ENCODE measurements at regions not wholly inside any gene's neighbourhood (a gene's known extent, or its start where the extent isn't known, plus 50 kb on each side); places are given as distances from the start of the nearest gene placed in this dataset.

DNA sequence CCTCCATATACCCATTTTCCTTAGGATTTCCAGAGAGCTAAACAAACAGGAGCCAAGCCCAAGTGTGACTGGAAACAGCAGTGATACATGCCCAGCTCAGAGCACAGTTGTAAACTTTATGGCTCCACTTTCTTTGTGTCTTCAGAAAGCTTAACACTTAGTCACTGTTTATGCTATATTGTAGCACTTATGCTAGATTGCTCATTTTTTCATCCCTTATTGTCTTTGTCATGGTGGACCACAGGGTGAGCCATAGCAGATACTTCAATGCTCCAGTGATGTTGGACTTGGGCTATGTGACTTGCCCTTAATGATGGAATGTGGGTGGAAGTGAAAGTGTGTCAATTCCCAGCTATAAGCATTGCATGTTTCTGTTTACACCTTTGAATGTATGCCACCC lies 401.6 kb downstream of the METTL4 start:
- TF ChIP-seq CTCF (IDR thresholded peaks at IDR 0.05; ENCODE audit: low read depth, low read length) (no peak), POLR2A (IDR thresholded peaks at IDR 0.05; ENCODE audit: extremely low read depth, insufficient read length) (no peak)
- TF ChIP-seq, protein P1, sequence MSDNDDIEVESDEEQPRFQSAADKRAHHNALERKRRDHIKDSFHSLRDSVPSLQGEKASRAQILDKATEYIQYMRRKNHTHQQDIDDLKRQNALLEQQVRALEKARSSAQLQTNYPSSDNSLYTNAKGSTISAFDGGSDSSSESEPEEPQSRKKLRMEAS (IDR thresholded peaks at IDR 0.05; ENCODE audit: low read depth, low read length) = no peak
